ENCODE measurements at regions not wholly inside any gene's neighbourhood (a gene's known extent, or its start where the extent isn't known, plus 50 kb on each side); places are given as distances from the start of the nearest gene placed in this dataset.
"Not testable (repeated sequence)": the region's sequence is repeated elsewhere in the genome, so short reads cannot be mapped to it uniquely, and the experiment has no call there.

DNA sequence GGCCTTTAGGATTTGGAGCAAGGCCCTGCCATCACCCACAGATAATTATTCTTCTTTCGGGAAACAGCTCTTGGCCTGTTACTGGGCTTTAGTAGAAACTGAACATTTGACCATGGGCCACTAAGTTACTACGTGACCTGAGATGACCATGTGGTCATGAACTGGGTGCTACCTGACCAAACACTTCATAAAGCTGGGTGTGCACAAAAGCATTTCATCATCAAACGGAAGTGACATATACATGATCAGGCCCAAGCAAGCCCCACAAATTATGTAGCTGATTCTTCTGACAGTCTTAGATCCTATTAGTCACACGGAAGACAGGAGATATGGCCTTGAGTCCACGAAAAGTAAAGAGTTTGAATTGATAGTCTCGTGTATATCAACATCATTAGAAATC, 130.9 kb upstream of the FBN2 start:
- no peak for DNase-seq

- DNase-seq = no peak
Measured at GRCh38 chr5:128669803-128670202, 131.8 kb upstream of the FBN2 start.

DNA sequence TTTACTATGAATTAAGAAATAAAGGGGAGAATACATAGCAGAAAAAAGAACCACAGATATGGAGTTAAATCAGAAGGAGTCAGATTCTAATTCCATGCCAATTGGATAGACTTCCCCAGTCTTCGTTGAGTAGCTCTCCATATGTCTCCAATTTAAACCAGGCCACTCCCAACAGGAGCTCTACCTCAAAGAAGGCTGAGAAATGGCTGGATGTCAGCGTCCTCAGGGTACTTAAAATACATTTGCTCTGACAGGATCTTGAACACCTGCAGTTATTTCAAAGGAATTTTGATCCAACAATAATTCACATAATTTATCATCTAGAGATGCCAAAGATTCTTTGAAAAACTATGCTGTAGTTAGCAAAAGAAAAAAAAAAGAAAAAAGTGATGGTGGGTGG, 133.9 kb upstream of the FBN2 start:
- DNase-seq = no peak

DNA sequence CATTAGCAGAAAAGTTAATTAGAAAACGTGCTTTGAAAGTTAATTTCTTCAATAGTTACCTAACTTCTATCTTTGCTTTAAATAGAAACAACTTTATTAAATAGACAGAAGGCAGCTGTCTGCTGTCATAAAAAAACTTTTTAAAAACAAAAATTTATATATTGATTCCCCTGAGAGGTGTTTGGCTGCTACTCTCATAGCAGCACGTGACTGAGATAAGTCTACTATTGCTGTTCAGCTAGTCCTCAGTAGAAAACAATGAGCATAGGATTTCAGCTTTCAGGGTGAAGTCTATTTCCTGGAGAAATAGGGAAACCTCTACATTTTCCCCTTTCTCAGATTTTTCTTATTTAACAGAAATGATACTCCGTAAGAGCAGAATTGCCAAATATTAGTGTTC, 135.0 kb upstream of the FBN2 start:
- no peak for DNase-seq

GRCh38 chr5:128673411-128673957, 135.4 kb upstream of the FBN2 start:
- no peak for DNase-seq

GRCh38 chr5:128673970-128674369, 135.9 kb upstream of the FBN2 start:
- no peak for DNase-seq

- DNase-seq = no peak
Measured at GRCh38 chr5:128674837-128675446, 136.9 kb upstream of the FBN2 start.

DNA sequence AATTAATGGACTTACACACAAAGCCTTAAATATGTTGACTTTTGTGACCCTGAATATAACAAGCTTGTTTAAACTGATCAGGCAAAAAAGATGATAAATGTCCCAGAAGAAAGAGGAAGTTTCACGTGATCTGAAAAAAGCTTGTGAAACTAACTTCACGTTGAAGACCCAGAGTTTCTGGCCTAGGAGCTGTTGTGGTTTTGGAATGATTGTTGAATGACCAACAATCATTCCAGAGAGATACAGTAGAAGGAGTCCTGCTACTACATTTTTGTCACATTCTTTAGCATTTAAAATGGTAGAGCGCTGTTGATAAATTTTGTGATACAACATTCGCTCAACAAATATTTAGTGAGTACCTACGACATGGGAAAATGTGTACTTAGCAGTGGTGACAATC, 143.1 kb upstream of the FBN2 start:
- DNase-seq = no peak

DNA sequence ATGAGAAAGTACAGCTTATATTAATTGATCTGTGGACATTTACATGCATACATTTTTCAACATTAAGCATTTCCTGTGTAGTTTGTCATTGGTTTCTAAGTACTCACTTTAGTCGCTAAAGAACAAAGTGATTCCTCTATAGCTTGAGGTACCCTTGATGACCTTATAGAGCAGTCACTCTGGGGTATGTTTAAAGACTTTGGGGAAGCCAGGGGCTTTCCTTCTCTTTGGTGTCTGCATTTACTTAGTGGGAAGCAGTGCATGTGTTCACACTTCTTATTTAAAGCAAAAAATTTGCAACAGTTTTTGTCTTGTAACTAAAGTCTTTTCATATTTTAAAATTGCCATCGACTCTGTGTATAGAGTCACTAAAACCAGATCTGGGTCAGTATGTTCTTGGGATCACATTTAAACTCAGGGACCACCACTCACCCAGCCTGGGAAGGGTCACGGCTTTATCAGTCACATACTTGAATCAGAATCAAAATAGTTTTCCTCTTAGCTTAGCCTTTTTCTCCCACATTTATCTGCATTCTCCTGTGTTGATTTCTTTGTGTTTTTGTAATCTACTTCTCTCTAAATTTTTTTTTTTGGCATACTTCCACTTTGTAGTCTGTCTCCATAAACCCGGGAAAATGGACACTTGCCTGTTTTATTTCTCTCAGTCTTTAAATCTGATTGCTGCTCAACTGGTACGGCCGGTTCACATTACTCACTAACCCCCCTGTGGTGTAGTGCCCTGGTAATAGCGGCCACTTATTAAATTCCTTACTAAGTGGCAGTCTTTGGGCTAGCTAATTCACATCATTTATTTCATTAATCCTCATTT, 143.9 kb upstream of the FBN2 start:
- no peak for DNase-seq

GRCh38 chr5:128682669-128683068, 144.6 kb upstream of the FBN2 start:
- DNase-seq = no peak

GRCh38 chr5:128684961-128685360, 146.9 kb upstream of the FBN2 start:
- DNase-seq = no peak

- DNase-seq = no peak
Measured at GRCh38 chr5:128687930-128688329, 149.9 kb upstream of the FBN2 start.

DNA sequence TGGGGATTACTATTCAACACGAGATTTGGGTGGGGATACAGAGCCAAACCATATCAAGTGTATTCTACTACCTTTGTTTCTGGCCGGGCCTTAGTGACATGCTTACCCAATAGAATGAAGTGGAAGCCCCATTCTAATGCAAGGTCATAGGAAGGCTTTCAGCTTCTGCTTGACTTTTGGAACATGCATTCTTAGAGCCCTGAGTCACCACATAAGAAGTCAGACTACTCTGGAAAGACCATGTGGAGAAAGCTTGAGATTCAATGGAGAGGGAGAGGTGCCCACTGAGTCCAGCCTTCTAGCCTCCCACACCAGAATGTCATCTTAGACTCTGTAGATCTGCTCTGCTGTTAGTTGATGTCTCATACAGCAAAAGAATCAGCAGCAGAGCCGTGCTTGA, 155.7 kb upstream of the FBN2 start:
- DNase-seq = no peak

DNA sequence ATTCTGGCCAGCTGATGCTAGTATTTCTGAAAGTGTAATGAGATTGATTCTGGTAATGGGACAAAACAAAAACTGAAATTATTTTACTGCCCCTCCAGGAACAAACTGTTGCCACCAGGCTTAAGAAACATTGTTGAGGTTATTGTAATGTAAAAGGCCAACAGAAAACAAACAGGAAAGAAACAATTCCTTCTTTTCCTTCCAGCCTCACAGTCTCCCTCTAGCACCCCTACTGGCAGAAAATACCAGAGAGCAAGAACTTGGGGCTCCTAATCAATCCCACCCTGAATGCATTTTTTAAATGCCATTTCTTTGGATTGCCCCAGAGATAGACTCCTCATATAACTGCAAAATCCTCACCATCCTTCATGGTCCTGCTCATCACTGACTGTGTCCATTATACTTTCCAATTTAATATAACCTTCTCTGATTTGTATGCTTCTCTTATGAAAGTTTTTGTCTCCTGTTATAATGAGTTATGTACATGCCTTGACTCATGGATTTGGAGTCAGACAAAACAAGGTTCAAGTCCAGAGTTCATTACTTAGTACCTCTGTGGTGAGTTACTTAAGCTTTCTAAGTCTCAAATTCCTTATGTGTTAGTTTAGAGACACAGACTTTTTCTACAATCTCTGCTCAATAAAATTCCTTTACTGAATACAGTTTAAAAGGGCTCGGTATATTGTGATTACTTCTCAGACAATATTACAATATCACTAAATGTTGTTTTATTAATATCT, 157.9 kb upstream of the FBN2 start:
- DNase-seq = no peak

DNA sequence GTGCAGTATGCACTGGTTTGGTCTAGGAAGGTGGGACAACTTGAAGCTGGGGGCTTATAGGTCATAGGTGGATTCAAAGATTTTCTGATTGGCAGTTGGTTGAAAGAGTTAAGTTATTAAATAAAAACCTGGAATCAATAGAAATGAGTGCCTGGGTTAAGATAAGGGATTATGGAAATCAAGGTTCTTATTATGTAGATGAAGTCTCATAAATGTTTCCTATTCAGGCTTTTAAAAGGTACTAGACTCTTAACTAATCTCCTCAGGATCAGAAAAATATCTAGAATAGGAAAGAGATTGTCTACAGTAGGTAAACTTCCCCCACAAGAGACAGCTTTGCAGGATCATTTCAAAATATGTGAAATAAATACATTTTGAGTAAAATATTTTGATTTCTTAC, 163.3 kb upstream of the FBN2 start:
- no peak for DNase-seq

DNA sequence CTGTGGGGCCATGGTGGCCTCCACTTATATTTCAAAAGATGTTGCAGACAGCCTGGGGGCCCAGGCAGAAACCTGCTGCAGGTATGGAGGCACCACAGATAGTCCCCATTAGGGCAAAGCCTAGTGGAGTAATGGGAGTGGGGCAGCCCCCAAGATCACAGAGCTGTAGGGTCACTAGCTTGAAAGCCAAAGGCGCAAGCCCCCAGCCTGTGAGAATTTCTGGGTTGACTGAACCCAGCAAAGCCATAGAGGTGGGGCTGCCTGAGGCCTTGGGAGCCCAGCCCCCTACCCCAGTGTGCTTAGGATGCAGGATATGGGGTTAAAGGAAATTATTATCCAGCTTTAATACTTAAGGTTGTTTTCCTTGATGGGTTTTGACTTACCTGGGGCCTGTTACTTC, 165.3 kb upstream of the FBN2 start:
- DNase-seq = no peak

- DNase-seq = no peak
Measured at GRCh38 chr5:128706269-128706668, 168.2 kb upstream of the FBN2 start.

DNA sequence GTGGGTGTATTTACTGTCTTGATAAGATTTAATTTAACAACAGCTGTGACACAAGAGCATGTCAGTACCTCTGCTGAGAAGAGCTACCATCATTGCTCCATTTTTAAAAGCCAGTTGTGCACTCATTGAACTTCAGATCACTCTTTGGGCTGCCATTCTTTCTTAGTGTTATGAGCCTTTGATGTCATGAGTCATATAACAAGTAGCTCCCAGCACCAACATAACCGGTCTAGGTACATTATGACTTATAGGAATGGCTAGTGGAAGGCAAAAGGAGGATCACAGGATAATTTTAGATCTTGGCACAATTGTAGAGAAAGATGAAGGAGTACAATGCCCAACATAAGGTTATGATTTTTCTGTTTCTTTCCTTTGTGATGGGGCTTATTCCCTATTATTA, 170.8 kb upstream of the FBN2 start:
- DNase-seq = no peak

GRCh38 chr5:128711216-128711615, 173.2 kb upstream of the FBN2 start:
- no peak for DNase-seq

DNA sequence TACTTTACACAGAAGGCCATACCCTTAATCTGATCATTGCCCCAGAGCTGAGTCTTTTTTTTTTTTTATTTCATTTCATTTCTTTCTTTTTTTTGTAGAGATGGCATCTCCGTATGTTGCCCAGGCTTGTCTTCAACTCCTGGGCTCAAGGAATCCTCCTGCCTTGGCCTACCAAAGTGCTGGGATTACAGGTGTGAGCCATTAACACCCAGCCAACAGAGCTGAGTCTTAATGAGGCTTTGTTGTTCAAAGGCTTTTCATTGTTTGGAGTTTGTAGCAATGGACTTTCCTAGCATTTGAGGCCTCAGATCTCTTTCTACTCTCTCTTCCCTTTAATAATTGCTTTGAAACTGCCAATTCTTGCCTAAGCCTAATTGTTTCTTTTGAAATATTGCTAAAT, 176.5 kb upstream of the FBN2 start:
- DNase-seq = no peak

- no peak for DNase-seq
Measured at GRCh38 chr5:128722551-128722950, 184.5 kb upstream of the FBN2 start.

- DNase-seq = not testable (repeated sequence)
Measured at GRCh38 chr5:128730021-128730420, 192.0 kb upstream of the FBN2 start.

DNA sequence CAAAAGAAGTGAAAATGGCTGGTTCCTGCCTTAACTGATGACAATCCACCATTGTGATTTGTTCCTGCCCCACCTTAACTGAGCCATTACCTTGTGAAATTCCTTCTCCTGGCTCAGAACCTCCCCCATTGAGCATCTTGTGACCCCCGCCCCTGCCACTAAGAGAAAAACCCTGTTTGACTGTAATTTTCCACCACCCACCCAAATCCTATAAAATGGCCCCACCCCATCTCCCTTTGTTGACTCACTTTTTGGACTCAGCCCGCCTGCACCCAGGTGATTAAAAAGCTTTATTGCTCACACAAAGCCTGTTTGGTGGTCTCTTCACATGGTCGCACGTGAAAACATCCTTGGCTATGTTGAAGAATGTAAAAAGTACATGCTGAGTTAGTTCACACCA, 197.6 kb upstream of the FBN2 start:
- DNase-seq = not testable (repeated sequence)

GRCh38 chr5:128736553-128736952, 198.5 kb upstream of the FBN2 start:
- DNase-seq = no peak

Measured in GOT3 (cell line).